Posterior vena cava (tissue), 2 donors: ENCODE measurements at regions not wholly inside any gene's neighbourhood (a gene's known extent, or its start where the extent isn't known, plus 50 kb on each side); places are given as distances from the start of the nearest gene placed in this dataset.

Experiments used
- DNase-seq: peaks from one replicate; pipeline ENCODE4 v3.0.0-alpha.2; 2020; ENCODE audit warnings: low spot score
- intact Hi-C, 2 donors: fragments of 100-400 bp; cut with DNase I; formaldehyde crosslinking; loops; one replicate each; pipeline versions ENCODE4 v1.14.1 to v1.14.2; 2022 to 2023
- donor health status: DM: yes; HTN: yes; CAD: no.
- donor health status: DM: yes; HTN: yes; CAD: no.

- DNase-seq = peak; percentile 88
- intact Hi-C loops = no loop called here
Observed at GRCh38 chr16:85162478-85163277, 50.4 kb upstream of the CIBAR2 start.

GRCh38 chr16:85163278-85164112, 51.2 kb upstream of the CIBAR2 start:
- intact Hi-C loops = no loop called here
- no peak for DNase-seq

GRCh38 chr16:85164431-85164830, 52.2 kb upstream of the CIBAR2 start:
- intact Hi-C loops = no loop called here
- DNase-seq = no peak

- intact Hi-C loops = no loop called here
Observed at GRCh38 chr16:85164838-85165516, 52.7 kb upstream of the CIBAR2 start.

GRCh38 chr16:85165781-85166180, 53.5 kb upstream of the CIBAR2 start:
- intact Hi-C loops = no loop called here
- DNase-seq = no peak

More at GRCh38 chr16:85164838-85165516, 52.7 kb upstream of the CIBAR2 start:
- DNase-seq = no peak

- intact Hi-C loops = no loop called here
- no peak for DNase-seq
Observed at GRCh38 chr16:85166281-85166680, 54.0 kb upstream of the CIBAR2 start.

GRCh38 chr16:85166699-85167588, 54.7 kb upstream of the CIBAR2 start:
- DNase-seq = no peak
- intact Hi-C loops = no loop called here

GRCh38 chr16:85167589-85168537, 55.6 kb upstream of the CIBAR2 start:
- intact Hi-C loops = no loop called here
- no peak for DNase-seq

- DNase-seq = no peak
- intact Hi-C loops = no loop called here
Observed at GRCh38 chr16:85168732-85169256, 56.5 kb upstream of the CIBAR2 start.

- intact Hi-C loops = loop anchor here in 1 of 2 donors (5.0 to 10.0 kb wide), 2 partner anchors 52 to 65 kb away; no protein-coding TSS in a partner anchor
- DNase-seq = no peak
Observed at GRCh38 chr16:85169333-85170065, 57.2 kb upstream of the CIBAR2 start.

GRCh38 chr16:85170066-85170491, 57.8 kb upstream of the CIBAR2 start:
- peak; percentile 72 for DNase-seq
- intact Hi-C loops = loop anchor here in 1 of 2 donors (5.0 to 10.0 kb wide), 2 partner anchors 53 to 65 kb away; no protein-coding TSS in a partner anchor

GRCh38 chr16:85170590-85171003, 58.3 kb upstream of the CIBAR2 start:
- DNase-seq = peak; percentile 78
- intact Hi-C loops = loop anchor here in 1 of 2 donors (5.0 to 10.0 kb wide), 2 partner anchors 53 to 64 kb away; no protein-coding TSS in a partner anchor

GRCh38 chr16:85171004-85171758, 58.9 kb upstream of the CIBAR2 start:
- DNase-seq = peak; percentile 76
- intact Hi-C loops = loop anchor here in 1 of 2 donors (5.0 to 10.0 kb wide), 2 partner anchors 54 to 64 kb away; no protein-coding TSS in a partner anchor

GRCh38 chr16:85171759-85172454, 59.6 kb upstream of the CIBAR2 start:
- intact Hi-C loops = loop anchor here in 1 of 2 donors (5.0 to 10.0 kb wide), 2 partner anchors 55 to 63 kb away; no protein-coding TSS in a partner anchor
- peak; percentile 78 for DNase-seq
